ENCODE measurements at regions not wholly inside any gene's neighbourhood (a gene's known extent, or its start where the extent isn't known, plus 50 kb on each side); places are given as distances from the start of the nearest gene placed in this dataset.

GRCh38 chr2:146894514-146894913 is 950.3 kb upstream of the ACVR2A start:
- no peaks in the 10 kb centered on the region for H3K27me3 Mint-ChIP-seq (ENCODE audit: low read depth)
- H3K9me3 Mint-ChIP-seq: no peaks in the 10 kb centered on the region
- no peaks in the 10 kb centered on the region for H3K36me3 Mint-ChIP-seq (ENCODE audit: low read depth)
- no peaks in the 10 kb centered on the region for H3K4me1 Mint-ChIP-seq
- no peak overlapping the region for H3K4me3 Mint-ChIP-seq
- no peak for TF ChIP-seq CTCF (IDR thresholded peaks at IDR 0.05; ENCODE audit: unreplicated experiment in 3 of 3)
- no peak overlapping the region for H3K27ac Mint-ChIP-seq

- Mint-ChIP-seq H3K27me3 (ENCODE audit: low read depth) (no peaks in the 10 kb centered on the region), H3K4me3 (no peak overlapping the region), H3K36me3 (ENCODE audit: low read depth) (no peaks in the 10 kb centered on the region), H3K27ac (no peak overlapping the region), H3K9me3 (no peaks in the 10 kb centered on the region), H3K4me1 (no peaks in the 10 kb centered on the region)
- TF ChIP-seq CTCF (IDR thresholded peaks at IDR 0.05; ENCODE audit: unreplicated experiment in 3 of 3): no peak
Observed at GRCh38 chr2:146893500-146894041, 951.3 kb upstream of the ACVR2A start.

GRCh38 chr2:146890491-146890890 is 954.3 kb upstream of the ACVR2A start:
- H3K36me3 Mint-ChIP-seq (ENCODE audit: low read depth): no peaks in the 10 kb centered on the region
- no peaks in the 10 kb centered on the region for H3K4me1 Mint-ChIP-seq
- H3K9me3 Mint-ChIP-seq: no peaks in the 10 kb centered on the region
- no peaks in the 10 kb centered on the region for H3K27me3 Mint-ChIP-seq (ENCODE audit: low read depth)
- H3K4me3 Mint-ChIP-seq: no peak overlapping the region
- no peak for TF ChIP-seq CTCF (IDR thresholded peaks at IDR 0.05; ENCODE audit: unreplicated experiment in 3 of 3)
- no peak overlapping the region for H3K27ac Mint-ChIP-seq

- TF ChIP-seq CTCF (IDR thresholded peaks at IDR 0.05; ENCODE audit: unreplicated experiment in 3 of 3): no peak
- Mint-ChIP-seq H3K36me3 (ENCODE audit: low read depth) (no peaks in the 10 kb centered on the region), H3K9me3 (peaks cover 2% of the 10 kb centered on the region), H3K27me3 (ENCODE audit: low read depth) (no peaks in the 10 kb centered on the region), H3K4me3 (no peak overlapping the region), H3K27ac (no peak overlapping the region), H3K4me1 (no peaks in the 10 kb centered on the region)
Observed at GRCh38 chr2:146879882-146880281, 964.9 kb upstream of the ACVR2A start.

- no peaks in the 10 kb centered on the region for H3K27me3 Mint-ChIP-seq (ENCODE audit: low read depth)
- no peaks in the 10 kb centered on the region for H3K36me3 Mint-ChIP-seq (ENCODE audit: low read depth)
- H3K27ac Mint-ChIP-seq: no peak overlapping the region
- TF ChIP-seq CTCF (IDR thresholded peaks at IDR 0.05; ENCODE audit: unreplicated experiment in 3 of 3): no peak
- H3K4me1 Mint-ChIP-seq: no peaks in the 10 kb centered on the region
- no peak overlapping the region for H3K4me3 Mint-ChIP-seq
- no peaks in the 10 kb centered on the region for H3K9me3 Mint-ChIP-seq
Observed at GRCh38 chr2:146874260-146874658, 970.6 kb upstream of the ACVR2A start.

GRCh38 chr2:146873646-146874259 is 971.1 kb upstream of the ACVR2A start:
- Mint-ChIP-seq H3K36me3 (ENCODE audit: low read depth) (no peaks in the 10 kb centered on the region), H3K4me3 (no peak overlapping the region), H3K27me3 (ENCODE audit: low read depth) (no peaks in the 10 kb centered on the region), H3K27ac (no peak overlapping the region), H3K9me3 (no peaks in the 10 kb centered on the region), H3K4me1 (no peaks in the 10 kb centered on the region)
- no peak for TF ChIP-seq CTCF (IDR thresholded peaks at IDR 0.05; ENCODE audit: unreplicated experiment in 3 of 3)
